ENCODE measurements at regions not wholly inside any gene's neighbourhood (a gene's known extent, or its start where the extent isn't known, plus 50 kb on each side); places are given as distances from the start of the nearest gene placed in this dataset.
A peak's percentile ranks its signal among the peaks of the same experiment; 100 is the strongest.

DNA sequence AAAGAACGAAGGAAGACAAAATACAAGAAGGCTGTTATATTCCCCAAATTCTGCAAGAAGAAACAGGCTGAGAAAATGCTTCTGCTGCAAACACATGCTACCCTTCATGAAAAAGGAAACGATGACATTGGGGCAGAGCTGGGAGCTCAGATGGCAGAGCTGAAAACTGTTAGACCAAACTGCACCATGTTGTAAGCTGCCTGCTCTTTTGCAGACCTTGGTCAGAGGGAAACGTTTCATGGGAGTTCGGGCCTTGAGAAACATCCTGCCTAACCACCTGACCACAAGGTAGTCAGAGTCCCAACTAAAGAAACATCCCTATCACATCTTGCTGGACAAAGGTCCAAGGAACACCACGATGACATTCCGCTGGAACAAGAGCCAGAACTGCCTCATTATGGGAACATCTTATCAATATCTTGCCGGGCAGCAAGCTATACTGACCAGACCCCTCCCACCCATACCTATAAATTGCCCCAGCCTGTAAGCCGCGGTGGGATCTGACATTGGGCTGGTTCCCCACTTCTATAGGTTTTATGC lies 110.7 kb upstream of the CTSC start:
- no peak for DNase-seq

DNA sequence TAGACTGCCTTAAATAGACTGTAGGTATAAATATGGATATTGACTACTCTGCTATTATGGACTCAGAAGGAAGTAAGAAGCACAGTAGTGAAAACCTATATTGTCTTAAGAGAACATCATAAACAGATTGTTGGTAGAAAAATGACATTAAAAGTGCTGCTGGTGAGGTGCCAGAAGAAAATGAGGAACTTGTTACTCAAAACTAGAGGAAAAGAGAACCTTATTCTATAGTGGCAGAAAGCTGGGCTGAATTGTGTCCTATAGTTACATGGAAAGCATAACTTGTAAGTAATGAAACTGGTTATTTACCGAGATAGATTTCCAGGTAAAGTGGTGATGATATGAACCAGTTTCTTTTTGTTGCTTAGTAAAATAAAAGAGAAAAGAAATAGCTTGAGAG lies 109.7 kb upstream of the CTSC start:
- DNase-seq, result no peak

- no peak for DNase-seq
Observed at GRCh38 chr11:88439356-88439755, 101.8 kb upstream of the CTSC start.

GRCh38 chr11:88438721-88439120 lies 101.2 kb upstream of the CTSC start:
- DNase-seq, result no peak

GRCh38 chr11:88435415-88435814 lies 97.9 kb upstream of the CTSC start:
- DNase-seq, result no peak

- DNase-seq, result no peak
Observed at GRCh38 chr11:88434333-88434976, 96.9 kb upstream of the CTSC start.

DNA sequence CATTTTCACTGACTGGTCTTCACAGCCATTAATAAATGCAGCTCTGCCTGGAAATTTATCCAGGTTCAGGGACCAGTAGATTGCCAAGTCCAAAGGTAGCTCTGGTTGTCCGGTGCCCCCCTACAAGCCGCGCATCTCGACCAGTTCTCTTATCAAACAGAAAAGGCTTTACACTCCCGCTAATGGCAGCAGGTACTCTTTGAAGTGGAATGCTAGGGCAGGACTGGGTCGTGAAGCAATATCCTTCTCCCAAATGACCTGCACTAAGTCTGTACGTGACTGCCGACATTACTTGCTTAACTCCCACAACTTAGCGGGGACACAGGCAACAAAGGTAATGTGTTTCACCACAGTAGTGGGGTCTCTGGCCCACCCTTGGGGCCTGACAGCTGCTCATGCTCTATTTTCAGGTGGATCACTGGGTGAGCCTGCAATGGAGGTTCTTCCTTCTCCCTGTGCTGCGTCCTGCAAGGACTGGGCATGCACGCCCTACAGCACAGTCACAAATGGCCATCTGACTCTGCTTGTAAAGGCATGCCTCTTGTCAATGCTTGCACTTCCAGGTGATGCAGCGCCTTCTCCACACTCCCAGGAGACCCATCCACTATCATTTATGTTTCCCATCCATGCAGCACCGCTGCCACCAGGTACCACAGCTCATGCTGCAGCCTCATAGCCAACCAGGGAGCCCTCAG lies 96.1 kb upstream of the CTSC start:
- DNase-seq, result no peak

- DNase-seq, result no peak
Observed at GRCh38 chr11:88431675-88432341, 94.3 kb upstream of the CTSC start.

- DNase-seq, result no peak
Observed at GRCh38 chr11:88428959-88429358, 91.4 kb upstream of the CTSC start.

DNA sequence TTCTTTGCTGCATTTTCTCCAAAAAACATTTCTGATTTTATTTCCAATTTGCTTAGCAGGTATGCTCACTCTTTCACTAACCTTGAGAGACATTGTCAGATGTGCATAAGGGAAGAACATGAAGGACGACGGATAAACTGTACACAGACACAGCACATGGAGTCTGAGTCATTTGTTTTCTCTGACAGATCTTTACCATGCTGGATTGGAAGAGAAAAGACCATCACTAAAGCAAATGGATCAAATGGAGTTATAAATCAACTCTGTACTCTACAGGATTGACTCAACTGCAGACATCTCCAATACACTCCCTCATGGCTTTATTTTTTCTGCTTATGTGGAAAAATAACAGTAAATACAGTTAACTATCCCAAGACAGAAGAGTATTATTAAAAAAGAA lies 90.2 kb upstream of the CTSC start:
- DNase-seq, result no peak

DNA sequence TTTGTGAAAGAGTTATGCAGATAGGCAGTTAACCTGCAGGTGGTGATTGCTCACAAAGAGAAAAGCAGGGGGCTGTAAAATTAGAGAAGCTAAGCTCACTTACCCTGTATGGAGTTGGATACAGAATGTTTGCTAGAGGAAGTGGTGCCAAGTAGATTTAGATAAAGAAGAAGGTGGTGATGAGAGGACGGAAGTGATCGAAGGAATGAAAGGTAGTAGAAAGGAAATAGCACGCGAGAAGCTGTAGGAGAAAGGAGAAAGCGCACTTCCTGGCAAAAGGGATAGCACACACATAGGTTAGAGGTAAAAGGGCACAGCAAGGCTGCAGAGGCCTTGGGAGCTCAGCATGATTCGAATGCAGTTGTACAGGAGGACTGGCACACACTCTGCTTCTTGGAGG lies 87.3 kb upstream of the CTSC start:
- DNase-seq, result no peak

DNA sequence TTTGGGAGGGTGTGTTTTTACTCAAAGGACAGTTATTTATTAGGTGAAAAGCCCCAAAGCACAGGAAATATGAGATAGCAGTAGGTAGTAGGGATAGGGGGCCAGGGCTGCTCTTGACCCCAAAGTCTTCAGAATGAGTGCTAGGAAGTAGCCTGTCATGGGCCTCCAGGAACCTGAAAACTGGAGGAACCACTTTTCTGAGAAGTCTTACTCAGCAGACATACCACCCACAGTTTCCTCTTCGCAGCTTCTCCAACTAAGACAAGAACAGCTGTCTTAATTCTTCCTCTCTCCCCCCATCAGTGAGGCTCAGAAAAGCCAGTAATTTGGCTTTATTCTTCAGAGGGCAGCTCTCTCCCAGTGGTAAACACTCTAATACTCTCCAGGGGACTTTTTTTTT lies 84.0 kb upstream of the CTSC start:
- peak; percentile 37 for DNase-seq

DNA sequence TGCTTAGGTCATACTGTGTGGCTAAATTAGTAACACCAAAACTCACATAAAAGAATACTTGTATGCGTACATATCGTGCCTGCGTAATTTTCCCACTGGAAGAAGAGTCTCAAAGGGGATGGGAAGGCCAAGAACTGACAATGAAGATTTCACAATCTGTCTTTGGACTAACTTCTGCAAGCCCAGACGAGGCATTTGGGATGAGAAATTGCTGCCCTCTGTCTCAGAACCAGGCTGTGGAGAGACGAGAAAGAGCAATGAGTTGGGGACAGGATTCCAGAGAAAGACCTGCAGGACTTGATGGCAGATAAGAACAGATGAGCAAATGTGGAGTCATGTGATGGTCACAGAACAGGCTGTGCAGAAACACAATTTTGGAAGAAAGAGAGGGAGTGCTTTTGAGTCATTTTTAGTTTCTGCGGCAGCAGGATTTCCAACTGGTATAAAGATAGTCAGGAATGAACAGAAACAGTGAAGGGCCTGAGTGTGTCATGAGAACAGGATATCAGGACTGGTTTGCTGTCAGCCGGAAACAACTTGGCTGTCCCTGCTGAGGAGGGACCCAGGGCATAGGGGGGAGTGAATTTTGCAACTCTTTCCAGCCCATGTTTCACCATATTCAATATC lies 82.7 kb upstream of the CTSC start:
- DNase-seq, result no peak

DNA sequence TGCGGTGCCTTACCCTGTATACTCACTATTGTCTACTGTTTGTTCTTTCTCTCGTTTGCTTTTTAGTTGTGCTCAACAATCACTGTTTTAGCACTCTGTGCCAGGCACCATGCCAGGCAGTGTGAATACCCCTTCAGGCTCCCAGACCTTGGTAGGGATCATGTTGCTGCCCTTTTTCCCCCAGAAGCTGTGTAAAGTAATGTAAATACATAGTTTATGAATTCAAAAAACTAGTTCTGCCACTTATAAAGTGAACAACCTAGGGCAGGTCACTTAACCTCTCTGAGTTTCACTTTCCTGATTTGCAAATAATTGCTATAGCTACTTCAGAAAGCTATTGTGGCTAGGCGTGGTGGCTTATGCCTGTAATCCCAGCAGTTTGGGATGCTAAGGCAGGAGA lies 81.0 kb upstream of the CTSC start:
- no peak for DNase-seq

- no peak for DNase-seq
Observed at GRCh38 chr11:88415495-88415894, 78.0 kb upstream of the CTSC start.

- DNase-seq, result peak; percentile 32
Observed at GRCh38 chr11:88414981-88415413, 77.5 kb upstream of the CTSC start.

- no peak for DNase-seq
Observed at GRCh38 chr11:88414385-88414861, 76.9 kb upstream of the CTSC start.

- no peak for DNase-seq
Observed at GRCh38 chr11:88411265-88411664, 73.7 kb upstream of the CTSC start.

DNA sequence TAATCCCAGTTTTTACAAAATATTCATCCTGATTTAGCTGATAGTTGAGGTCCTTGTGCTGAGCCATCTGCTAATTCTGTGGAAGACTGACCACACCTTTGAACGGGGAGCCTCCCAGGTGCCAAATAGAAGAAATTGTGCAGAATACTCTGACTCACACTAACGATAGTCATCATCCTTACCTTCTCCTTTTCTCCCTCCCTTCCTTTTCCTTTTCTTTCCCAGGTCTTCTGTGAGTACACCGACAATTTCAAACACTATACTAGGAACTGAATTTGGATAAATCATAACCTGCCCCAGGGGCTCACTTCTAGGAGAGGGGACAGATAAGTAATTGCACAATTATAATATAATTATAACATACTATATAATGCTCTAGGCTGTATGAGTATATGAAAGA lies 73.1 kb upstream of the CTSC start:
- no peak for DNase-seq

DNA sequence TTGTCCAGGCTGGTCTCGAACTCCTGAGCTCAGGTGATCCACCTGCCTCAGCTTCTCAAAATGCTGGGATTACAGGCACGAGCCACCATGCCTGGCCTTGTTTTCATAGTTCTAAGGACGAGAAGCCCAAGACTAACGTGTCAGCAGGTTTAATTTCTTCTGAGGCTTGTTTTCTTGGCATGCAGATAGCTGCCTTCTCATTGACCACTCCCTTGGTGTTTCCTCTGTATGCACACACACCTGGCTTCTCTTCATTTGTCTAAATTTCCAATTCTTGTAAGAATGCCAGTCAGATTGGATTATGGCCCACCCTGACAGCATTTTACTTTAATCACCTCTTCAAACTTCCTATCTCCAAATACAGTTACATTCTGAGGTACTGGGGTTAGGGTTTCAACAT lies 72.5 kb upstream of the CTSC start:
- no peak for DNase-seq

DNA sequence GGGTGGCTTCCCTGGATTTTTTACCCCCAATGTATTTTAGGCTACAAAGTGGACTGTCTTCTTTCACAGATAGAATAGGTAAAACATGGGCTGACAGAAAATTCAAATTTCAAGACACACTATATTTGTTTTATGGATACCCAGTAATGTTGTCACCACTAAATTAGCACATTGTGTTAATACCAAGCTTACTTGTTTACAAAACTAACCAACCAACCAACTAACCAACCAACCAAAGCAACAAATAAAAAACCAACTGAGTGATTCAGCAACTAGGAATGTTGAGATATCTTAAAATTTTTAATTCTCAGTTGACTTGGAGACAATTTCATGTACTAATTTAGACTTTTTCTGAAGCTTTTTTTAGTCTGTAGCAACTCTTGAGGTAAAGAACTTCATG lies 69.3 kb upstream of the CTSC start:
- no peak for DNase-seq

- no peak for DNase-seq
Observed at GRCh38 chr11:88405853-88406252, 68.3 kb upstream of the CTSC start.

DNA sequence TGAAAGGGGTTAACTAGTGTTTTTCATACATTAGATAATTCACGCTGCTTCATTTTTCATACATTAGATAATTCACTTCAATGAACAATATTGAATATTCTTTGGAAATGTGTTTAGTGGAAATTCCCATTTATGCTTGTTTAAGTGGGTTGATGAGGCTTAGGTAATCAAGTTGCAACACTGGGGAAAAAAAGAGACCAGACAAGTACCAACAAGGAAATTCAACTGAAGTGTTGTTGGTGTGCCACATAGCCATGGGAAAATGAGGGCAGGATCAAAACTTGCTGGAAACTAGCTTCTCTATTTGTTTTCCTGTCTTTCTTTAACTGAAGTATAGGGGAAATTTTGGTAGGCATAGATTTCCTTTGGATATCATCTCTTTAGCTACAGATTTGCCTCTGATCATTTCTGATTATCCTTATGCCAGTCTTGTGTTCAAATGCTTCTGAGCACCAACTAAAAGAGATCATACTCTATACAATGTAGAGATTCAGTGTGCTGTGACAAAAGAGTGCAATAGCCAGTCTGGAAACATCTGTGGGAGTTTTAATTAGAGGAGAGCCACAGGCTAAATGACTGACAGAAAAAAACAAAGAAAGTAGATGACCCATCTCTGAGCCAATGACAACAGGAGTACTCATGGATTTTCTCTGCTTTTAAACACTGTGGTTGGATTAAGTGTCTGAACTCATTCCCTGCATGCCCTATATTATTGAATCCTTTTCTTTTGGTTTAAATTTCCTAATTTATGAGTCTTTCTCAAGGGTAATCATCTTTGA lies 67.6 kb upstream of the CTSC start:
- DNase-seq, result no peak

All from NK-92 treated with Interleukin-12 subunit alpha and Interleukin-12 subunit beta, amount 100 ng/mL, for 24 hours (cell line).